SH-SY5Y (cell line): ENCODE measurements at regions not wholly inside any gene's neighbourhood (a gene's known extent, or its start where the extent isn't known, plus 50 kb on each side); places are given as distances from the start of the nearest gene placed in this dataset.

Source experiments
- GATA2 ChIP-seq: IDR thresholded peaks from 2 replicates; pipeline ENCODE4 v1.6.1; 2011; ENCODE audit warnings: mild to moderate bottlenecking, low read depth, low read length
- GATA3 ChIP-seq: IDR thresholded peaks from 2 replicates; pipeline ENCODE4 v1.6.1; 2011; ENCODE audit warnings: low read depth, mild to moderate bottlenecking, low read length, moderate library complexity

DNA sequence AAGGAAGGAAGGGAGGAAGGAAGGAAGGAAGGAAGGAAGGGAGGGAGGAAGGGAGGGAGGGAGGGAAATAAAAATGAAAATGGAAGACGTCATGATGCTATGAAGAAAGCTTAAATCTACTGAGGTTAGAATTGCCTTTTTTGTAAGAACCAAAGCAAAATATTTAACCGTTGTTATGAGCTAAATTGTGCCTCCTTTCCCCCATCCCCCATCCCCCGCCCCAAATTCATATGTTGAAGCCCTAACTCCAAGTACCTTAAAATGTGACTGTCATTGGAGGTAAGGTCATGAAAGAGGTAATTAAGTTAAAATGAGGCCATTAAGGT lies 80.1 kb upstream of the CXADR start:
- TF ChIP-seq GATA2, result no peak
- TF ChIP-seq GATA3, result no peak
